ENCODE measurements at regions not wholly inside any gene's neighbourhood (a gene's known extent, or its start where the extent isn't known, plus 50 kb on each side); places are given as distances from the start of the nearest gene placed in this dataset.

DNA sequence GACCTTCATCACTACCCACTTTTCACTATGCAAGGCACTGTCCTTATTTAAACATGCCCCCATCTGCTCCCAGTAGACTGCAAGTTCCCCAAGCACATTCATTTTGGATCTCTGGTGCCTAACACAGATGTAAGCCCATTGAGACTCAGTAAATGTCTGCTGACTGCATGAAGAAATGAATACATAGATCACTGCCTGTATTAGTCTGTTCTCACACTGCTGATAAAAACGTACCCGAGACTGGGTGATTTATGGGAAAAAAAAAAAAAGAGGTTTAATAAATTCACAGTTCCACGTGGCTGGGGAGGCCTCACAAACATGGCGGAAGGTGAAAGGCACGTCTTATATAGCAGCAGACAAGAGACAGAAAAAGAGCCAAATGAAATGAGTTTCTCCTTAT lies 204.9 kb downstream of the ATG4C start:
- TF ChIP-seq, protein P1, sequence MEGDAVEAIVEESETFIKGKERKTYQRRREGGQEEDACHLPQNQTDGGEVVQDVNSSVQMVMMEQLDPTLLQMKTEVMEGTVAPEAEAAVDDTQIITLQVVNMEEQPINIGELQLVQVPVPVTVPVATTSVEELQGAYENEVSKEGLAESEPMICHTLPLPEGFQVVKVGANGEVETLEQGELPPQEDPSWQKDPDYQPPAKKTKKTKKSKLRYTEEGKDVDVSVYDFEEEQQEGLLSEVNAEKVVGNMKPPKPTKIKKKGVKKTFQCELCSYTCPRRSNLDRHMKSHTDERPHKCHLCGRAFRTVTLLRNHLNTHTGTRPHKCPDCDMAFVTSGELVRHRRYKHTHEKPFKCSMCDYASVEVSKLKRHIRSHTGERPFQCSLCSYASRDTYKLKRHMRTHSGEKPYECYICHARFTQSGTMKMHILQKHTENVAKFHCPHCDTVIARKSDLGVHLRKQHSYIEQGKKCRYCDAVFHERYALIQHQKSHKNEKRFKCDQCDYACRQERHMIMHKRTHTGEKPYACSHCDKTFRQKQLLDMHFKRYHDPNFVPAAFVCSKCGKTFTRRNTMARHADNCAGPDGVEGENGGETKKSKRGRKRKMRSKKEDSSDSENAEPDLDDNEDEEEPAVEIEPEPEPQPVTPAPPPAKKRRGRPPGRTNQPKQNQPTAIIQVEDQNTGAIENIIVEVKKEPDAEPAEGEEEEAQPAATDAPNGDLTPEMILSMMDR (IDR thresholded peaks at IDR 0.05 in 4 of 5, conservative IDR thresholded peaks at IDR 0.05 in 1 of 5): no peak
- TF ChIP-seq POLR2A (IDR thresholded peaks at IDR 0.05): no peak

Measured in gastrocnemius medialis (tissue), 4 donors.